T47D (cell line): ENCODE measurements at regions not wholly inside any gene's neighbourhood (a gene's known extent, or its start where the extent isn't known, plus 50 kb on each side); places are given as distances from the start of the nearest gene placed in this dataset.

Experiments
- DNase-seq, 2 experiments: peaks; one replicate each; pipeline versions ENCODE4 v3.0.0 to v3.0.0-alpha.2; 2011 to 2012; ENCODE audit warnings: low read depth in 1 of 2, low spot score in 1 of 2
- JUND ChIP-seq: IDR thresholded peaks from 2 replicates; pipeline ENCODE4 v1.6.1; 2012; ENCODE audit warnings: low read depth
- in situ Hi-C: cut with HindIII; loops from 2 replicates; pipeline ENCODE4 v1.10.0; 2016; ENCODE audit warnings: low sequenced_read_pairs, low pct_unique_long_range_greater_than_20kb

GRCh38 chr12:91984556-91984955, 161.1 kb downstream of the BTG1 start:
- in situ Hi-C loops = no loop called here
- no peak for DNase-seq
- no peak for TF ChIP-seq JUND

GRCh38 chr12:91983935-91984334, 161.7 kb downstream of the BTG1 start:
- no peak for DNase-seq
- in situ Hi-C loops = no loop called here
- no peak for TF ChIP-seq JUND

- TF ChIP-seq JUND = no peak
- no peak for DNase-seq
- in situ Hi-C loops = no loop called here
Observed at GRCh38 chr12:91982946-91983345, 162.7 kb downstream of the BTG1 start.

- no peak for TF ChIP-seq JUND
- DNase-seq = no peak
- in situ Hi-C loops = no loop called here
Observed at GRCh38 chr12:91980389-91980821, 165.2 kb downstream of the BTG1 start.

- in situ Hi-C loops = no loop called here
- no peak for TF ChIP-seq JUND
- no peak for DNase-seq
Observed at GRCh38 chr12:91978143-91978542, 167.5 kb downstream of the BTG1 start.

- no peak for TF ChIP-seq JUND
- in situ Hi-C loops = no loop called here
- DNase-seq = no peak
Observed at GRCh38 chr12:91975891-91976290, 169.8 kb downstream of the BTG1 start.

- in situ Hi-C loops = no loop called here
- no peak for DNase-seq
- TF ChIP-seq JUND = no peak
Observed at GRCh38 chr12:91974541-91975085, 171.0 kb downstream of the BTG1 start.

GRCh38 chr12:91973813-91974212, 171.8 kb downstream of the BTG1 start:
- DNase-seq = no peak
- in situ Hi-C loops = no loop called here
- TF ChIP-seq JUND = no peak

GRCh38 chr12:91972896-91973295, 172.8 kb downstream of the BTG1 start:
- in situ Hi-C loops = no loop called here
- no peak for TF ChIP-seq JUND
- DNase-seq = no peak

- in situ Hi-C loops = no loop called here
- TF ChIP-seq JUND = no peak
- DNase-seq = no peak
Observed at GRCh38 chr12:91968777-91969171, 176.9 kb downstream of the BTG1 start.

GRCh38 chr12:91968076-91968776, 177.4 kb downstream of the BTG1 start:
- in situ Hi-C loops = no loop called here
- no peak for DNase-seq
- no peak for TF ChIP-seq JUND

GRCh38 chr12:91967590-91967989, 178.1 kb downstream of the BTG1 start:
- TF ChIP-seq JUND = no peak
- no peak for DNase-seq
- in situ Hi-C loops = no loop called here

GRCh38 chr12:91965781-91966180, 179.9 kb downstream of the BTG1 start:
- TF ChIP-seq JUND = no peak
- no peak for DNase-seq
- in situ Hi-C loops = no loop called here

- in situ Hi-C loops = no loop called here
- no peak for DNase-seq
- TF ChIP-seq JUND = no peak
Observed at GRCh38 chr12:91964501-91964900, 181.1 kb downstream of the BTG1 start.
